ENCODE measurements at regions not wholly inside any gene's neighbourhood (a gene's known extent, or its start where the extent isn't known, plus 50 kb on each side); places are given as distances from the start of the nearest gene placed in this dataset.

DNA sequence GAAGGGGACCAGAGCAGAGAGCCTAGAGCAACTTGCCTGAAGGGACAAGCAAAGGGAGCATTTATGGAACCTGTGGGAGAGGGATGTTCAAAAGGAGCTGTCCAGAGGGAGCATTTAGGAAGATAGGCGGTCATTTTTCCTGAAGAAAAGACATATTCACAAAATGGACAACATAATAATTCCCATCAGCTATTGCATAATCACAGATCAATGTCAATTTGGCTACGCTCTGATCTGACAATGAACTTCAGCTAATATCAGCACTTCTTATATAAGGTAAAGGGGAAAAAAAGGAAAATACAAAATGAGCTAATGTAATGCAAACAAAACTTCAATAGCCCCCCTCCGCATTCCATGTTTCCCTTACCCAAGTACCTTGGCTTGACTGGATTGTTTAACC, 291.1 kb upstream of the CDH7 start:
- Histone ChIP-seq H3K4me3 (no peak overlapping the region), H3K9me3 (no peaks in the 10 kb centered on the region), H3K27ac (no peak overlapping the region), H3K4me1 (replicated peaks) (no peaks in the 10 kb centered on the region), H3K36me3 (no peaks in the 10 kb centered on the region), H3K27me3 (replicated peaks; ENCODE audit: insufficient read depth) (no peaks in the 10 kb centered on the region)
- TF ChIP-seq POLR2A (IDR thresholded peaks at IDR 0.05): no peak
- TF ChIP-seq, protein P1, sequence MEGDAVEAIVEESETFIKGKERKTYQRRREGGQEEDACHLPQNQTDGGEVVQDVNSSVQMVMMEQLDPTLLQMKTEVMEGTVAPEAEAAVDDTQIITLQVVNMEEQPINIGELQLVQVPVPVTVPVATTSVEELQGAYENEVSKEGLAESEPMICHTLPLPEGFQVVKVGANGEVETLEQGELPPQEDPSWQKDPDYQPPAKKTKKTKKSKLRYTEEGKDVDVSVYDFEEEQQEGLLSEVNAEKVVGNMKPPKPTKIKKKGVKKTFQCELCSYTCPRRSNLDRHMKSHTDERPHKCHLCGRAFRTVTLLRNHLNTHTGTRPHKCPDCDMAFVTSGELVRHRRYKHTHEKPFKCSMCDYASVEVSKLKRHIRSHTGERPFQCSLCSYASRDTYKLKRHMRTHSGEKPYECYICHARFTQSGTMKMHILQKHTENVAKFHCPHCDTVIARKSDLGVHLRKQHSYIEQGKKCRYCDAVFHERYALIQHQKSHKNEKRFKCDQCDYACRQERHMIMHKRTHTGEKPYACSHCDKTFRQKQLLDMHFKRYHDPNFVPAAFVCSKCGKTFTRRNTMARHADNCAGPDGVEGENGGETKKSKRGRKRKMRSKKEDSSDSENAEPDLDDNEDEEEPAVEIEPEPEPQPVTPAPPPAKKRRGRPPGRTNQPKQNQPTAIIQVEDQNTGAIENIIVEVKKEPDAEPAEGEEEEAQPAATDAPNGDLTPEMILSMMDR (IDR thresholded peaks at IDR 0.05): no peak
- no peak for TF ChIP-seq POLR2AphosphoS5 (IDR thresholded peaks at IDR 0.05)
- intact Hi-C loops (cut with DNase I): no loop called here
- WGBS: 92% methylated on average over 3 of the region's 3 CpGs
- no peak for DNase-seq (ENCODE audit: low spot score)

DNA sequence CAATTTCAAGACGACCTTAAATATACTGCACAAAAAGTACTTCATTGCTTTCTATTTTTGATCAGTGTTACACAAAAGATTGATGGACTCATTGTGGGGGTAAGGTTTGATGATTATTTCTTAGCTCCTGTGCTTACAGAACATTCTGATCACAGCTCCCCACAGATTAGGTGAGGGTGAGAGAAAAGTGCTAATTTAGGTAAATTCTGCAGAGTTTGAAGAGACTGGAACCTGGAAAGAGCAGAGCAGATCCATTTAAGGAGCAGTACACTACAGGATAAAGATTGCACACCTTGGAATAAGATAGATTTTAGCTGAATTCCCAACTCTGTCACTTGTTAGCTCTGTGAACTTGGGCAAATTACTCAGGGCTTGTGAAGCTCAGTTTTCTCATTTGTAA, 291.9 kb upstream of the CDH7 start:
- Histone ChIP-seq H3K9me3 (no peaks in the 10 kb centered on the region), H3K27ac (no peak overlapping the region), H3K36me3 (no peaks in the 10 kb centered on the region), H3K4me1 (replicated peaks) (no peaks in the 10 kb centered on the region), H3K4me3 (no peak overlapping the region), H3K27me3 (replicated peaks; ENCODE audit: insufficient read depth) (no peaks in the 10 kb centered on the region)
- intact Hi-C loops (cut with DNase I): no loop called here
- no peak for DNase-seq (ENCODE audit: low spot score)
- 18% methylated on average over 1 of the region's 1 CpG for WGBS
- TF ChIP-seq POLR2A (IDR thresholded peaks at IDR 0.05) (no peak), POLR2AphosphoS5 (IDR thresholded peaks at IDR 0.05) (no peak)
- TF ChIP-seq, protein P1 (IDR thresholded peaks at IDR 0.05): no peak

DNA sequence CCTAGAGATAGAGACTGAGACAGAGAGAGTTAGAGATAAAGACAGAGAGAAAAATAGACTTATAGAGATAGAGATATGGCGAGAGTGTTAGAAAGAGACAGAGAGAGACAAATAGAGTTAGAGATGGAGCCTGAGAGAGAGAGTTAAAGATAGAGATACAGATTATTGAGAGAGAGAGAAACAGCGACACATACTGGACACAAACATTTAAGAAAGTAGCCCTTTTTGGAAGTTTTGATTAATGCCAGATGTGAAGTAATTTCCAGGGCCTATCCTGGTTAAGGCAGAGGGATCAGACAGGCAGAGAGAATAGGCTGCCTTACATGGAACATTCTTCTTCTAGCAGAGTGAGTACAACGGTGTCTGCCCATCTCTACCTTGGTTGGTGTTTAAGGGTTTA, 311.6 kb upstream of the CDH7 start:
- intact Hi-C loops (cut with DNase I): no loop called here
- DNase-seq (ENCODE audit: low spot score): no peak
- WGBS: 44% methylated on average over 3 of the region's 3 CpGs
- H3K36me3 ChIP-seq: no peaks in the 10 kb centered on the region
- no peaks in the 10 kb centered on the region for H3K4me1 ChIP-seq (replicated peaks)
- no peak for TF ChIP-seq POLR2A (IDR thresholded peaks at IDR 0.05)
- TF ChIP-seq, protein P1 (IDR thresholded peaks at IDR 0.05): no peak
- TF ChIP-seq POLR2AphosphoS5 (IDR thresholded peaks at IDR 0.05): no peak
- no peak overlapping the region for H3K27ac ChIP-seq
- H3K9me3 ChIP-seq: no peaks in the 10 kb centered on the region
- H3K27me3 ChIP-seq (replicated peaks; ENCODE audit: insufficient read depth): no peaks in the 10 kb centered on the region
- H3K4me3 ChIP-seq: no peak overlapping the region

DNA sequence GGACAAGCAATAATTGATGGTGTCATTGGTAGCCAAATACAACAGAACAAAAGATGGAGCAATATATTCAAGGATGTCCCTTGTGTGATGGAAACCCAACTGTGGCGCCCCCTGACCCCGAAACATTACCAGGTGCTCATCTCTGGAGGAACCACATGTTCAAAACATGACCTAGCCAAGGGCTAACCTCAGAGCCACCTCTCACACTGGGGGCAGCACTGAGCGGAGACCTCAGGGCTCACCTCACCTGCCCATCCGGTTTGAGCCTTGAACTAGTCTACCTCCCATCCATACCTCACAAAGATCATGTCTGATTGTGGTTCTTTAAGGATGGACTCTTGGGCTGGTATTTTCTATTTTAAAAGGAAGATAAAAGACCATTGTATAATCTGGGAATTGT, 314.4 kb upstream of the CDH7 start:
- H3K27ac ChIP-seq: no peak overlapping the region
- no peaks in the 10 kb centered on the region for H3K27me3 ChIP-seq (replicated peaks; ENCODE audit: insufficient read depth)
- H3K4me3 ChIP-seq: no peak overlapping the region
- 88% methylated on average over 4 of the region's 4 CpGs for WGBS
- intact Hi-C loops (cut with DNase I): no loop called here
- no peaks in the 10 kb centered on the region for H3K36me3 ChIP-seq
- H3K9me3 ChIP-seq: no peaks in the 10 kb centered on the region
- no peak for DNase-seq (ENCODE audit: low spot score)
- H3K4me1 ChIP-seq (replicated peaks): no peaks in the 10 kb centered on the region
- TF ChIP-seq POLR2AphosphoS5 (IDR thresholded peaks at IDR 0.05) (no peak), POLR2A (IDR thresholded peaks at IDR 0.05) (no peak)

DNA sequence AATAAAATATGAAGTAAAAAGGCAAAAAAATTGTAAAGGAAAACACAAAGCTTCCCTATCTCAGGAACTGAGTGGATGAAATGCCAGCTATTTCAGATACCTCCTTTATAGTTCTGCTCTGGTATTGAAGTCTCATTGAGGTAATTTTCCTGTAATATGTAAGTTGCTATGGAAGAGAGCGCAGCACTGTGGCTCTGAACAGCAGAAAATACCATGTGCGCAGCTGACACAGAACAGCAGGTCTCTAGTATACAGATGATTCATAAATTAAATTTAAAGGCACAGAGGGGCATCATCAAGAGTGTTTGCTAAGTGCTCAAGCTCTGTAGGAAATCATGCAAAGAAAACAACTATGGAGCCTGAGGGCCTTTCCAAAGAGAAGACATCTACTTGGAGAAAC, 315.3 kb upstream of the CDH7 start:
- TF ChIP-seq POLR2AphosphoS5 (IDR thresholded peaks at IDR 0.05) (no peak), POLR2A (IDR thresholded peaks at IDR 0.05) (no peak)
- TF ChIP-seq, protein P1 (IDR thresholded peaks at IDR 0.05): no peak
- H3K9me3 ChIP-seq: no peaks in the 10 kb centered on the region
- H3K27ac ChIP-seq: no peak overlapping the region
- H3K27me3 ChIP-seq (replicated peaks; ENCODE audit: insufficient read depth): no peaks in the 10 kb centered on the region
- H3K4me3 ChIP-seq: no peak overlapping the region
- no peak for DNase-seq (ENCODE audit: low spot score)
- no peaks in the 10 kb centered on the region for H3K4me1 ChIP-seq (replicated peaks)
- 77% methylated on average over 2 of the region's 2 CpGs for WGBS
- no peaks in the 10 kb centered on the region for H3K36me3 ChIP-seq
- intact Hi-C loops (cut with DNase I): no loop called here
